Endothelial cell of umbilical vein (primary cell): ENCODE measurements at regions not wholly inside any gene's neighbourhood (a gene's known extent, or its start where the extent isn't known, plus 50 kb on each side); places are given as distances from the start of the nearest gene placed in this dataset.

Source experiments
- BruUV-seq: library from RNA; stranded (reverse); fragments of 400-500 nt; replicated peaks from 2 replicates; lab custom pipeline; 2021; lab: Mats Ljungman, UMichigan
- CTCF ChIA-PET: fragments of 300-600, 350-600 bp; sonication (Branson Sonifier 250); formaldehyde crosslinking; loops from one replicate; lab custom pipeline; 2021; ENCODE audit warnings: antibody characterized with exemption, inconsistent platforms; lab: Charles Lee
- POLR2A ChIA-PET: fragments of 300-600, 350-600 bp; sonication (Branson Sonifier 250); formaldehyde crosslinking; loops from one replicate; lab custom pipeline; 2021; ENCODE audit warnings: antibody characterized with exemption, inconsistent platforms; lab: Charles Lee
- DNase-seq: peaks from one replicate; pipeline ENCODE4 v3.0.0-alpha.2; 2011; ENCODE audit warnings: low read depth, low spot score
- FAIRE-seq: peaks from 2 replicates; lab custom pipeline; 2011; peaks lifted over from hg19 to GRCh38; lab: Jason Lieb, UNC
- H2AFZ ChIP-seq: 2 replicates; pipeline ENCODE4 v1.6.0; 2012; ENCODE audit warnings: low read depth, low read length, control low read depth, inconsistent platforms
- H3K27ac ChIP-seq: 2 replicates; pipeline ENCODE4 v1.5.1; 2011; ENCODE audit warnings: low read depth, mild to moderate bottlenecking, control low read depth, low read length, moderate library complexity; ENCODE audit not compliant: insufficient read depth
- H3K27me3 ChIP-seq, 2 experiments: 2 replicates each; pipeline versions ENCODE4 v1.6.0 to v1.6.1; 2011; ENCODE audit warnings: low read length in 2 of 2, mixed read lengths in 1 of 2; ENCODE audit not compliant: control insufficient read depth in 2 of 2, insufficient read depth in 2 of 2
- H3K36me3 ChIP-seq, 2 experiments: 2 replicates in 1 of 2; 3 replicates in 1 of 2; pipeline ENCODE4 v1.5.1; 2011; ENCODE audit warnings: low read length in 2 of 2, mild to moderate bottlenecking in 1 of 2, moderate library complexity in 1 of 2; ENCODE audit not compliant: control insufficient read depth in 2 of 2, insufficient read depth in 2 of 2; ENCODE audit errors: extremely low read depth in 1 of 2
- H3K4me1 ChIP-seq: 3 replicates; pipeline ENCODE4 v1.5.1; 2011; ENCODE audit warnings: mild to moderate bottlenecking, low read length; ENCODE audit not compliant: control insufficient read depth, insufficient read depth; ENCODE audit errors: extremely low read depth
- H3K4me2 ChIP-seq: 2 replicates; pipeline ENCODE4 v1.6.1; 2011; ENCODE audit warnings: low read length, control low read depth, mixed read lengths; ENCODE audit not compliant: insufficient read depth
- H3K4me3 ChIP-seq, 3 experiments: fragments of 200-600 bp in 1 of 3; sonication (generic), shearing (Covaris generic) in 1 of 3; replicated peaks in 1 of 3; 2 replicates each; pipeline ENCODE4 v1.5.1; 2011 to 2016; ENCODE audit warnings: control low read depth in 3 of 3, low read length in 3 of 3, mild to moderate bottlenecking in 2 of 3, inconsistent platforms in 1 of 3, low read depth in 1 of 3, moderate library complexity in 1 of 3; ENCODE audit not compliant: insufficient read depth in 1 of 3
- H3K79me2 ChIP-seq: 2 replicates; pipeline ENCODE4 v1.6.0; 2012; ENCODE audit warnings: low read length, inconsistent platforms; ENCODE audit not compliant: control insufficient read depth, insufficient read depth
- H3K9ac ChIP-seq: replicated peaks from 2 replicates; pipeline ENCODE3; 2011; ENCODE audit warnings: low read length, control low read depth; ENCODE audit not compliant: insufficient read depth; ENCODE audit errors: extremely low read depth
- H3K9me1 ChIP-seq: replicated peaks from 3 replicates; pipeline ENCODE4 v1.6.0; 2011; ENCODE audit warnings: mild to moderate bottlenecking, low read length; ENCODE audit not compliant: control insufficient read depth, insufficient read depth; ENCODE audit errors: extremely low read depth
- H3K9me3 ChIP-seq: replicated peaks from 2 replicates; pipeline ENCODE4 v1.5.1; 2012; ENCODE audit warnings: low read length, inconsistent platforms; ENCODE audit not compliant: control insufficient read depth, insufficient read depth
- H4K20me1 ChIP-seq: replicated peaks from 2 replicates; pipeline ENCODE3; 2011; ENCODE audit warnings: mild to moderate bottlenecking, low read length; ENCODE audit not compliant: control insufficient read depth, insufficient read depth; ENCODE audit errors: extremely low read depth
- CTCF ChIP-seq, 2 donors: IDR thresholded peaks; 1 replicate in 1 of 2; 2 replicates in 1 of 2; pipeline ENCODE4 v1.5.1; 2011; ENCODE audit warnings: low read length in 2 of 2, mild to moderate bottlenecking in 2 of 2, moderate library complexity in 2 of 2, control low read depth in 1 of 2, inconsistent platforms in 1 of 2, low read depth in 1 of 2; ENCODE audit not compliant: insufficient read depth in 1 of 2; ENCODE audit errors: extremely low read depth in 1 of 2
- EZH2 ChIP-seq: IDR thresholded peaks from 2 replicates; pipeline ENCODE4 v1.6.1; 2012; ENCODE audit warnings: borderline replicate concordance, low read depth, mild to moderate bottlenecking, moderate library complexity, low read length, inconsistent platforms; ENCODE audit not compliant: severe bottlenecking
- FOS ChIP-seq: IDR thresholded peaks from 2 replicates; pipeline ENCODE4 v1.6.1; 2011; ENCODE audit warnings: mild to moderate bottlenecking, low read length, moderate library complexity, borderline replicate concordance; ENCODE audit not compliant: insufficient read depth
- GATA2 ChIP-seq: IDR thresholded peaks from 2 replicates; pipeline ENCODE4 v1.7.0; 2011; ENCODE audit warnings: low read depth, mild to moderate bottlenecking, moderate library complexity, mixed read lengths, low read length; ENCODE audit not compliant: insufficient read length, insufficient read depth
- JUN ChIP-seq: IDR thresholded peaks from 2 replicates; pipeline ENCODE4 v1.6.1; 2011; ENCODE audit warnings: borderline replicate concordance, low read depth; ENCODE audit not compliant: insufficient read length, insufficient read depth
- MAX ChIP-seq: IDR thresholded peaks from 2 replicates; pipeline ENCODE4 v1.6.1; 2011; ENCODE audit not compliant: insufficient read depth, insufficient read length
- MYC ChIP-seq: IDR thresholded peaks from one replicate; pipeline ENCODE4 v1.6.1; 2011; ENCODE audit warnings: mild to moderate bottlenecking, low read depth, low read length
- POLR2A ChIP-seq: IDR thresholded peaks from 2 replicates; pipeline ENCODE4 v1.6.1; 2012; ENCODE audit warnings: low read depth, mild to moderate bottlenecking, control low read depth, low read length
- POLR2AphosphoS5 ChIP-seq: IDR thresholded peaks from 2 replicates; pipeline ENCODE4 v1.6.1; 2012; ENCODE audit warnings: low read depth, mild to moderate bottlenecking, control low read depth, low read length, moderate library complexity; ENCODE audit not compliant: insufficient read depth
- dilution Hi-C: fragments of 300-500 bp; cut with MboI; formaldehyde crosslinking; loops from one replicate; pipeline ENCODE4 v1.15.0; 2019; ENCODE audit warnings: low sequenced_read_pairs; ENCODE audit not compliant: extremely low pct_ligation_motif_present
- intact Hi-C: fragments of 100-400 bp; cut with micrococcal nuclease; formaldehyde crosslinking; loops from one replicate; pipeline ENCODE4 v1.10.0; 2022

GRCh38 chr18:64949885-64950284, 800.9 kb upstream of the CDH7 start:
- Histone ChIP-seq H2AFZ (no peak overlapping the region), H3K9ac (no peak overlapping the region), H3K4me2 (no peak overlapping the region), H3K9me1 (no peaks in the 10 kb centered on the region), H3K4me3 (no peak overlapping the region), H4K20me1 (no peaks in the 10 kb centered on the region), H3K36me3 (no peaks in the 10 kb centered on the region), H3K27me3 (no peaks in the 10 kb centered on the region), H3K79me2 (no peaks in the 10 kb centered on the region), H3K27ac (no peak overlapping the region), H3K9me3 (peaks cover 2% of the 10 kb centered on the region), H3K4me1 (no peaks in the 10 kb centered on the region)
- no peak for FAIRE-seq
- POLR2A ChIA-PET: no interaction called here
- CTCF ChIA-PET: no interaction called here
- no peak for DNase-seq
- BruUV-seq: no TSS peak
- TF ChIP-seq CTCF (IDR thresholded peaks at IDR 0.05; ENCODE audit: extremely low read depth in 1 of 2, insufficient read depth in 1 of 2, low read depth in 1 of 2, low read length in 2 of 2) (no peak), GATA2 (no peak), POLR2AphosphoS5 (no peak), FOS (no peak), MYC (no peak), EZH2 (no peak), POLR2A (no peak)
- intact Hi-C loops: no loop called here
- dilution Hi-C loops: no loop called here

- POLR2A ChIA-PET: no interaction called here
- BruUV-seq: no TSS peak
- intact Hi-C loops: no loop called here
These were observed 787.8 kb upstream of the LINC00305 start for GRCh38 chr18:64936671-64937070.

More at GRCh38 chr18:64936671-64937070, 787.8 kb upstream of the LINC00305 start:
- Histone ChIP-seq H3K27me3 (no peaks in the 10 kb centered on the region), H3K9ac (no peak overlapping the region), H2AFZ (no peak overlapping the region), H4K20me1 (no peaks in the 10 kb centered on the region), H3K4me3 (no peak overlapping the region), H3K4me2 (no peak overlapping the region), H3K27ac (no peak overlapping the region), H3K9me3 (peaks cover 2% of the 10 kb centered on the region), H3K79me2 (no peaks in the 10 kb centered on the region), H3K4me1 (no peaks in the 10 kb centered on the region), H3K9me1 (no peaks in the 10 kb centered on the region), H3K36me3 (no peaks in the 10 kb centered on the region)
- TF ChIP-seq CTCF (IDR thresholded peaks at IDR 0.05; ENCODE audit: extremely low read depth in 1 of 2, insufficient read depth in 1 of 2, low read depth in 1 of 2, low read length in 2 of 2) (no peak), MAX (no peak), POLR2A (no peak), EZH2 (no peak), POLR2AphosphoS5 (no peak), GATA2 (no peak), JUN (no peak), MYC (no peak), FOS (no peak)
- FAIRE-seq (no peak), DNase-seq (no peak)
- CTCF ChIA-PET: no interaction called here
- dilution Hi-C loops: no loop called here
